ENCODE measurements at regions not wholly inside any gene's neighbourhood (a gene's known extent, or its start where the extent isn't known, plus 50 kb on each side); places are given as distances from the start of the nearest gene placed in this dataset.

DNA sequence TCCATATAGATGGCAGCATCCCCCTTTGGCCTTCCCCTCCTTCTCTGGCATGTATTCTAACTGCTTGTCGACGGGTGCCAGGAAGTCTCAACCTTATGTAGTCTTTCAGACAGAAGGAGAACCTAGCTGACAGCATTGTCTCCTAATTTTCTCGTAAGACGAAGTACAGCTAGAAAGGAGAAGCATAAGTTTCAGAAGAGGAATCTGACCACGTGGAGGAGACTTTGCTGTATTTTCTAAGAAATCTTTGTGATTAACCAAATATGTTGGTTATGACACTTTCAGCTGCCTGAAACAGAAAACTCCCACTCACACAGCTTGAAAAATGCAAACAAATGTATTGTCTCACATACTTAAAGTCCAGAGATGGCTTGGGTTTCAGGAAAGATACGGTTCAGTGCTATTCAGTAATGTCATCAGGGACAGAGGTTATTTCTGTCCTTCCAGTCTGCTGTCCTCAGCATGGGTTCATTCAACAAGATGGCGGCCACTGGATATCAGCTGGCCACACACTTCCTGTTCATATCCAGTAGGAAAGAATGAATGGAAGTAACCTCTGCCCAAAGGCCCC, 109.5 kb upstream of the ZNF648 start:
- Histone ChIP-seq H3K4me1 (ENCODE audit: insufficient read depth, low read length) (no peaks in the 10 kb centered on the region), H3K36me3 (ENCODE audit: insufficient read depth, low read length) (no peaks in the 10 kb centered on the region), H3K27ac (ENCODE audit: low read depth in 1 of 2, low read length in 2 of 2) (no peak overlapping the region), H3K27me3 (ENCODE audit: control insufficient read depth in 1 of 2, insufficient read depth in 2 of 2, low read length in 2 of 2) (peaks cover 0 to 2% of the 10 kb centered on the region in 2 experiments), H3K9me3 (ENCODE audit: control insufficient read depth in 1 of 2, insufficient read depth in 1 of 2, low read length in 2 of 2) (no peaks in the 10 kb centered on the region), H3K4me3 (ENCODE audit: low read length) (no peak overlapping the region)
- H3K4me1 Mint-ChIP-seq (ENCODE audit: low read depth), result peaks cover 8% of the 10 kb centered on the region
- CTCF ChIA-PET, result no interaction called here
- no peaks in the 10 kb centered on the region for H3K9me3 Mint-ChIP-seq
- no peaks in the 10 kb centered on the region for H3K27me3 Mint-ChIP-seq
- H3K36me3 Mint-ChIP-seq (ENCODE audit: low read depth), result no peaks in the 10 kb centered on the region
- no peak overlapping the region for H3K4me3 Mint-ChIP-seq
- DNase-seq (peak in 3 of 14 experiments; percentile 6 to 27 (median 11)), ATAC-seq (ENCODE audit: poor library complexity) (no peak)
- intact Hi-C loops (cut with DNase I, micrococcal nuclease), result no loop called here
- H3K27ac Mint-ChIP-seq, result no peak overlapping the region
- TF ChIP-seq, protein P1, sequence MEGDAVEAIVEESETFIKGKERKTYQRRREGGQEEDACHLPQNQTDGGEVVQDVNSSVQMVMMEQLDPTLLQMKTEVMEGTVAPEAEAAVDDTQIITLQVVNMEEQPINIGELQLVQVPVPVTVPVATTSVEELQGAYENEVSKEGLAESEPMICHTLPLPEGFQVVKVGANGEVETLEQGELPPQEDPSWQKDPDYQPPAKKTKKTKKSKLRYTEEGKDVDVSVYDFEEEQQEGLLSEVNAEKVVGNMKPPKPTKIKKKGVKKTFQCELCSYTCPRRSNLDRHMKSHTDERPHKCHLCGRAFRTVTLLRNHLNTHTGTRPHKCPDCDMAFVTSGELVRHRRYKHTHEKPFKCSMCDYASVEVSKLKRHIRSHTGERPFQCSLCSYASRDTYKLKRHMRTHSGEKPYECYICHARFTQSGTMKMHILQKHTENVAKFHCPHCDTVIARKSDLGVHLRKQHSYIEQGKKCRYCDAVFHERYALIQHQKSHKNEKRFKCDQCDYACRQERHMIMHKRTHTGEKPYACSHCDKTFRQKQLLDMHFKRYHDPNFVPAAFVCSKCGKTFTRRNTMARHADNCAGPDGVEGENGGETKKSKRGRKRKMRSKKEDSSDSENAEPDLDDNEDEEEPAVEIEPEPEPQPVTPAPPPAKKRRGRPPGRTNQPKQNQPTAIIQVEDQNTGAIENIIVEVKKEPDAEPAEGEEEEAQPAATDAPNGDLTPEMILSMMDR (IDR thresholded peaks at IDR 0.05), result no peak
- POLR2A ChIA-PET, result interaction anchor here (0.9 kb wide), 1 partner anchor 11 kb away, joined by 5 read pairs; no protein-coding TSS in a partner anchor

DNA sequence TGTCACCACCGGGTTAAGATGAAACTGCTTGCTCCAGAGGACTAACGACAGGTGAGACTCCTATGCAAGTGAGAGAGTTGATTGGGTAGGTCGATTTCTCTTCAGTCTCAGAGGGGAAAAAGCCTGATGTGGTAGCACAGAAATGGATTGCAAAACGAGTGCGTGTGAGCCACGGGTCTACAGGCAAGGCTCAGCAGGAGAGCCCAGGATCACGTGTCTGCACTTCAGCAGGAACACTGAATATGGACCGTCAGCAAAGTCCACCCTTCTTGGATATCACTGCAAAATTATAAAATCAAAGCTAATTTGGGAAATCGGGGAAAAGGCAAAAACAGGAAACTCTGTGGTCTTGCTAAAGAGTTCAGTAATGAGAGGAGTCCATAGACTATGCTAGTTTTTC, 107.7 kb upstream of the ZNF648 start:
- no peaks in the 10 kb centered on the region for H3K27me3 Mint-ChIP-seq
- Histone ChIP-seq H3K4me3 (ENCODE audit: low read length) (no peak overlapping the region), H3K27me3 (ENCODE audit: control insufficient read depth in 1 of 2, insufficient read depth in 2 of 2, low read length in 2 of 2) (peaks cover 0 to 2% of the 10 kb centered on the region in 2 experiments), H3K27ac (ENCODE audit: low read depth in 1 of 2, low read length in 2 of 2) (no peak overlapping the region), H3K9me3 (ENCODE audit: control insufficient read depth in 1 of 2, insufficient read depth in 1 of 2, low read length in 2 of 2) (no peaks in the 10 kb centered on the region), H3K4me1 (ENCODE audit: insufficient read depth, low read length) (no peaks in the 10 kb centered on the region), H3K36me3 (ENCODE audit: insufficient read depth, low read length) (no peaks in the 10 kb centered on the region)
- H3K4me3 Mint-ChIP-seq, result no peak overlapping the region
- TF ChIP-seq, protein P1 (IDR thresholded peaks at IDR 0.05), result no peak
- H3K4me1 Mint-ChIP-seq (ENCODE audit: low read depth), result peaks cover 8% of the 10 kb centered on the region
- DNase-seq (peak in 1 of 14 experiments; percentile 26), ATAC-seq (ENCODE audit: poor library complexity) (no peak)
- no peaks in the 10 kb centered on the region for H3K9me3 Mint-ChIP-seq
- H3K36me3 Mint-ChIP-seq (ENCODE audit: low read depth), result no peaks in the 10 kb centered on the region
- no peak overlapping the region for H3K27ac Mint-ChIP-seq
- ChIA-PET POLR2A (no interaction called here), CTCF (no interaction called here)
- intact Hi-C loops (cut with DNase I, micrococcal nuclease), result no loop called here

DNA sequence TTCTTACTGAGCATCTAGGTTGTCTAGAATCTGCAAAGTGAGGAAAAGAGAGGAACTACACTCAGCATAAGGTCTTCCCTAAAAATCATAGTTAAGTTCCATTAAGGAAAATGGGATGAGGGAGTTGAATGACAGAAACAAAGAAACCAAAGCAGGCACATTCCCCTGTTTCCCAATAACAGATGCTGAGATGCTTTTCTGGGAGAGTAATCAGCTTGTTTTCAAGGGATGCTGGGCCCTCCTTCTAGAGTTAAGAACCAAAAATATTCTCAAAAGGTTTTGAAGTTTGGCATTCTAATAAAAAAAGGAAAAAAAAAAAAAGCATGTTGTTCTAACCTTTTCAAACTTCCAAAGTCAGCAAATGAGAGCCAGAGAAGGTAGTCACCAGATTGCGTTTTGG, 105.2 kb upstream of the ZNF648 start:
- ATAC-seq (ENCODE audit: poor library complexity), result no peak
- H3K4me3 Mint-ChIP-seq, result no peak overlapping the region
- no peaks in the 10 kb centered on the region for H3K36me3 Mint-ChIP-seq (ENCODE audit: low read depth)
- ChIA-PET CTCF (interaction anchor here (0.9 kb wide), 1 partner anchor 230 kb away, joined by 3 read pairs; no protein-coding TSS in a partner anchor), POLR2A (no interaction called here)
- intact Hi-C loops (cut with DNase I, micrococcal nuclease), result no loop called here
- DNase-seq, result no peak
- Histone ChIP-seq H3K4me3 (ENCODE audit: low read length) (no peak overlapping the region), H3K27ac (ENCODE audit: low read depth in 1 of 2, low read length in 2 of 2) (no peak overlapping the region), H3K27me3 (ENCODE audit: control insufficient read depth in 1 of 2, insufficient read depth in 2 of 2, low read length in 2 of 2) (peaks cover 0 to 2% of the 10 kb centered on the region in 2 experiments), H3K4me1 (ENCODE audit: insufficient read depth, low read length) (no peaks in the 10 kb centered on the region), H3K36me3 (ENCODE audit: insufficient read depth, low read length) (no peaks in the 10 kb centered on the region), H3K9me3 (ENCODE audit: control insufficient read depth in 1 of 2, insufficient read depth in 1 of 2, low read length in 2 of 2) (no peaks in the 10 kb centered on the region)
- no peaks in the 10 kb centered on the region for H3K9me3 Mint-ChIP-seq
- no peak overlapping the region for H3K27ac Mint-ChIP-seq
- peaks cover 8% of the 10 kb centered on the region for H3K4me1 Mint-ChIP-seq (ENCODE audit: low read depth)
- TF ChIP-seq, protein P1 (IDR thresholded peaks at IDR 0.05), result no peak
- no peaks in the 10 kb centered on the region for H3K27me3 Mint-ChIP-seq

All from CD4-positive, alpha-beta T cell (primary cell).